B cell (primary cell): ENCODE measurements at regions not wholly inside any gene's neighbourhood (a gene's known extent, or its start where the extent isn't known, plus 50 kb on each side); places are given as distances from the start of the nearest gene placed in this dataset.

Experiments
- ATAC-seq: fragments of 200-7000 bp; cut with Tn5 transposase; one replicate; pipeline ENCODE4 v1.10.0; 2021; ENCODE audit warnings: low read depth, mild to moderate bottlenecking, moderate number of reproducible peaks, moderate library complexity
- CTCF ChIA-PET: fragments of 350-600 bp; sonication (Branson Sonifier 250); formaldehyde crosslinking; loops from one replicate; lab custom pipeline; 2021; ENCODE audit warnings: antibody characterized with exemption, inconsistent platforms; lab: Charles Lee
- POLR2A ChIA-PET: fragments of 350-600 bp; sonication (Branson Sonifier 250); formaldehyde crosslinking; loops from one replicate; lab custom pipeline; 2021; ENCODE audit warnings: antibody characterized with exemption; lab: Charles Lee
- DNase-seq: peaks from one replicate; pipeline ENCODE4 v3.0.0; 2013
- H2AFZ ChIP-seq: 2 replicates; pipeline ENCODE4 v1.6.1; 2012; ENCODE audit warnings: mild to moderate bottlenecking, low read depth, low read length; ENCODE audit not compliant: insufficient read depth, poor library complexity, severe bottlenecking
- H3K27ac ChIP-seq, 2 donors: 1 replicate in 1 of 2; 2 replicates in 1 of 2; pipeline ENCODE4 v1.5.1; 2012 to 2013; ENCODE audit warnings: low read length in 2 of 2, mild to moderate bottlenecking in 2 of 2, moderate library complexity in 1 of 2
- H3K27me3 ChIP-seq, 4 experiments: fragments of 200-600 bp in 1 of 4; sonication (generic) in 1 of 4; replicated peaks in 1 of 4; 1 replicate in 2 of 4; 2 replicates in 2 of 4; pipeline versions ENCODE4 v1.6.1 to v1.7.0; 2013 to 2016; ENCODE audit warnings: low read length in 3 of 4, mild to moderate bottlenecking in 2 of 4, mixed read lengths in 1 of 4, moderate library complexity in 1 of 4; ENCODE audit not compliant: insufficient read depth in 4 of 4, control insufficient read depth in 3 of 4; ENCODE audit errors: control extremely low read depth in 1 of 4
- H3K36me3 ChIP-seq, 2 experiments: replicated peaks in 1 of 2; 1 replicate in 1 of 2; 2 replicates in 1 of 2; pipeline versions ENCODE4 v1.6.1 to v1.7.1; 2013; ENCODE audit warnings: low read length in 1 of 2; ENCODE audit not compliant: insufficient read depth in 2 of 2, control insufficient read depth in 1 of 2; ENCODE audit errors: control extremely low read depth in 1 of 2, extremely low read depth in 1 of 2
- H3K4me1 ChIP-seq, 2 donors: fragments of 200-600 bp in 1 of 2; sonication (generic) in 1 of 2; 1 replicate in 1 of 2; 2 replicates in 1 of 2; pipeline versions ENCODE4 v1.5.1 to v1.6.1; 2013 to 2017; ENCODE audit warnings: low read length in 2 of 2; ENCODE audit not compliant: control insufficient read depth in 2 of 2, insufficient read depth in 2 of 2
- H3K4me2 ChIP-seq: replicated peaks from 2 replicates; pipeline ENCODE3; 2012; ENCODE audit warnings: mild to moderate bottlenecking, low read depth, low read length; ENCODE audit not compliant: poor library complexity, severe bottlenecking
- H3K4me3 ChIP-seq, 5 experiments: fragments of 200-600 bp in 1 of 5; sonication (generic) in 1 of 5; 1 replicate in 3 of 5; 2 replicates in 2 of 5; pipeline versions ENCODE4 v1.5.1 to v1.7.0; 2011 to 2016; ENCODE audit warnings: low read length in 4 of 5, mild to moderate bottlenecking in 4 of 5, low read depth in 2 of 5, control low read depth in 1 of 5, moderate library complexity in 1 of 5; ENCODE audit not compliant: insufficient read depth in 1 of 5; ENCODE audit errors: control extremely low read depth in 1 of 5, extremely low read depth in 1 of 5
- H3K79me2 ChIP-seq: fragments of 200-600 bp; sonication (generic); one replicate; pipeline ENCODE4 v1.6.0; 2016; ENCODE audit warnings: low read length; ENCODE audit not compliant: control insufficient read depth, insufficient read depth
- H3K9ac ChIP-seq: fragments of 200-600 bp; sonication (generic); 2 replicates; pipeline ENCODE4 v1.6.1; 2017; ENCODE audit warnings: mild to moderate bottlenecking, low read length, moderate library complexity
- H3K9me3 ChIP-seq, 3 donors: one replicate each; pipeline versions ENCODE4 v1.6.1 to v1.7.1; 2013; ENCODE audit warnings: low read length in 2 of 3; ENCODE audit not compliant: control insufficient read depth in 2 of 3, insufficient read depth in 1 of 3; ENCODE audit errors: control extremely low read depth in 1 of 3
- H4K20me1 ChIP-seq: 2 replicates; pipeline ENCODE4 v1.6.0; 2012; ENCODE audit warnings: mild to moderate bottlenecking, low read length; ENCODE audit not compliant: insufficient read depth, control insufficient read depth, poor library complexity, severe bottlenecking
- H3K27ac Mint-ChIP-seq: one replicate; pipeline ENCODE4 v1.8.0; 2021; ENCODE audit warnings: mixed read lengths
- H3K27me3 Mint-ChIP-seq: one replicate; pipeline ENCODE4 v1.8.0; 2021; ENCODE audit warnings: mixed read lengths
- H3K4me1 Mint-ChIP-seq: one replicate; pipeline ENCODE4 v1.8.0; 2021; ENCODE audit warnings: mixed read lengths
- H3K4me3 Mint-ChIP-seq: one replicate; pipeline ENCODE4 v1.8.0; 2021; ENCODE audit warnings: mixed read lengths
- H3K9me3 Mint-ChIP-seq: one replicate; pipeline ENCODE4 v1.8.0; 2022; ENCODE audit warnings: mixed read lengths; ENCODE audit not compliant: insufficient read depth
- EZH2 ChIP-seq: IDR thresholded peaks from 2 replicates; pipeline ENCODE4 v1.6.1; 2012; ENCODE audit warnings: borderline replicate concordance, low read depth, mild to moderate bottlenecking, moderate library complexity, low read length; ENCODE audit not compliant: insufficient read depth, poor library complexity, severe bottlenecking
- WGBS: methylation state at CpG from one replicate; pipeline ENCODE4 v1.1.5; 2013; ENCODE audit warnings: missing lambda C conversion rate; ENCODE audit not compliant: insufficient coverage; 5-methylcytosine and 5-hydroxymethylcytosine counted together
- intact Hi-C: fragments of 100-400 bp; cut with micrococcal nuclease; formaldehyde crosslinking; loops from one replicate; pipeline ENCODE4 v1.10.0; 2022
- TF ChIP-seq, protein P1 (sequence below): fragments of 200-600 bp; IDR thresholded peaks from one replicate; pipeline ENCODE4 v1.8.0; 2022; ENCODE audit warnings: antibody characterized with exemption, mild to moderate bottlenecking

DNA sequence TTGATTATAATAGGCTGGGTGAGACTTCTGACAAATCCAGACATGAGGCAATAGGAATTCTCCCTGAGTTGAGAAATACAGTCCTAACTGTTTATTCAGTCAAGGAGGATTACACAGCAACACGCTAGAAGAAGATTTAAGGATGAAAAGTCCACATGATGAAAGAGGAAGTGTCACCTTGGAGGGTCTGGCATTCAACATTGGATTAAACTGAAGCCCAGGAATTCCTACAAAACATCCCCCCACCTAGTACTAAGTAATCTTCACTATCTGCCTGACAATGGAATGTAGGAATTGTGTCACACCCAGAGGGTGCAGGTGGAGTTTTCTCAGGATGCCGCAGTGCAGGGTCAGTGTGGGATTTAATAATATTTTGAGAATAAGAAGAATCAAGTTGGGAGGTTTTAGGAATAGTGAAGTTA lies 142.4 kb downstream of the SOCS6 start:
- Mint-ChIP-seq H3K27me3 (no peaks in the 10 kb centered on the region), H3K9me3 (no peaks in the 10 kb centered on the region), H3K4me1 (peaks cover 3% of the 10 kb centered on the region), H3K4me3 (no peak overlapping the region), H3K27ac (no peak overlapping the region)
- H3K9me3 ChIP-seq: no peaks in the 10 kb centered on the region
- no peak for TF ChIP-seq EZH2
- TF ChIP-seq, protein P1, sequence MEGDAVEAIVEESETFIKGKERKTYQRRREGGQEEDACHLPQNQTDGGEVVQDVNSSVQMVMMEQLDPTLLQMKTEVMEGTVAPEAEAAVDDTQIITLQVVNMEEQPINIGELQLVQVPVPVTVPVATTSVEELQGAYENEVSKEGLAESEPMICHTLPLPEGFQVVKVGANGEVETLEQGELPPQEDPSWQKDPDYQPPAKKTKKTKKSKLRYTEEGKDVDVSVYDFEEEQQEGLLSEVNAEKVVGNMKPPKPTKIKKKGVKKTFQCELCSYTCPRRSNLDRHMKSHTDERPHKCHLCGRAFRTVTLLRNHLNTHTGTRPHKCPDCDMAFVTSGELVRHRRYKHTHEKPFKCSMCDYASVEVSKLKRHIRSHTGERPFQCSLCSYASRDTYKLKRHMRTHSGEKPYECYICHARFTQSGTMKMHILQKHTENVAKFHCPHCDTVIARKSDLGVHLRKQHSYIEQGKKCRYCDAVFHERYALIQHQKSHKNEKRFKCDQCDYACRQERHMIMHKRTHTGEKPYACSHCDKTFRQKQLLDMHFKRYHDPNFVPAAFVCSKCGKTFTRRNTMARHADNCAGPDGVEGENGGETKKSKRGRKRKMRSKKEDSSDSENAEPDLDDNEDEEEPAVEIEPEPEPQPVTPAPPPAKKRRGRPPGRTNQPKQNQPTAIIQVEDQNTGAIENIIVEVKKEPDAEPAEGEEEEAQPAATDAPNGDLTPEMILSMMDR: no peak
- intact Hi-C loops: no loop called here
- no peaks in the 10 kb centered on the region for H4K20me1 ChIP-seq
- no peak overlapping the region for H3K9ac ChIP-seq
- DNase-seq (no peak), ATAC-seq (no peak)
- no peak overlapping the region for H2AFZ ChIP-seq
- CTCF ChIA-PET: no interaction called here
- no peaks in the 10 kb centered on the region for H3K4me1 ChIP-seq
- H3K27me3 ChIP-seq: peaks cover 0 to 4% (median 0%) of the 10 kb centered on the region in 4 experiments
- POLR2A ChIA-PET: no interaction called here
- no CpG with 5 or more reads among the region's 2 CpGs for WGBS
- H3K4me2 ChIP-seq: no peak overlapping the region
- H3K79me2 ChIP-seq: no peaks in the 10 kb centered on the region
- no peak overlapping the region for H3K27ac ChIP-seq
- no peak overlapping the region for H3K4me3 ChIP-seq
- no peaks in the 10 kb centered on the region for H3K36me3 ChIP-seq

DNA sequence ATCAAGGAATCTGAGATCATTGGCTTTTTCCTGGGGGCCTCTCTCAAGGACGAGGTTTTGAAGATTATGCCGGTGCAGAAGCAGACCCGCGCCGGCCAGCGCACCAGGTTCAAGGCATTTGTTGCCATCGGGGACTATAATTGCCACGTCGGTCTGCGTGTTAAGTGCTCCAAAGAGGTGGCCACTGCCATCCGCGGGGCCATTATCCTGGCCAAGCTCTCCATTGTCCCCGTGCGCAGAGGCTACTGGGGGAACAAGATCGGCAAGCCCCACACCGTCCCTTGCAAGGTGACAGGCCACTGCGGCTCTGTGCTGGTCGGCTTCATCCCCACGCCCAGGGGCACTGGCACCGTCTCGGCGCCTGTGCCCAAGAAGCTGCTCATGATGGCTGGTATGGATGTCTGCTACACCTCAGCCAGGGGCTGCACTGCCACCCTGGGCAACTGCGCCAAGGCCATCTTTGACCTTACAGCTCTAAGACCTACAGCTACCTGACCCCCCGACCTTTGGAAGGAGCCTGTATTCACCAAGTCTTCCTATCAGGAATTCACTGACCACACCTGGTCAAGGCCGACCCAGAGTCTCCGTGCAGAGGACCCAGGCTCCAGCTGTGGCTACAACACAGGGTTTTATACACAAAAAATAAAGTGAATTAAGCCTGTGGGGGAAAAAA lies 141.8 kb downstream of the SOCS6 start:
- Histone ChIP-seq H4K20me1 (no peaks in the 10 kb centered on the region), H3K4me1 (no peaks in the 10 kb centered on the region), H3K9me3 (no peaks in the 10 kb centered on the region), H3K4me2 (no peak overlapping the region), H3K27ac (no peak overlapping the region), H2AFZ (no peak overlapping the region), H3K79me2 (no peaks in the 10 kb centered on the region), H3K9ac (no peak overlapping the region), H3K27me3 (peaks cover 0 to 4% (median 0%) of the 10 kb centered on the region in 4 experiments), H3K4me3 (no peak overlapping the region), H3K36me3 (no peaks in the 10 kb centered on the region)
- H3K9me3 Mint-ChIP-seq: no peaks in the 10 kb centered on the region
- H3K27ac Mint-ChIP-seq: no peak overlapping the region
- TF ChIP-seq, protein P1: no peak
- no peak for TF ChIP-seq EZH2
- WGBS: 97% methylated on average over 24 of the region's 26 CpGs
- no peaks in the 10 kb centered on the region for H3K27me3 Mint-ChIP-seq
- ChIA-PET POLR2A (no interaction called here), CTCF (interaction anchor here (1.0 kb wide), 1 partner anchor 235 kb away, joined by 3 read pairs; no protein-coding TSS in a partner anchor)
- DNase-seq (no peak), ATAC-seq (no peak)
- no peak overlapping the region for H3K4me3 Mint-ChIP-seq
- intact Hi-C loops: no loop called here
- H3K4me1 Mint-ChIP-seq: peaks cover 3% of the 10 kb centered on the region
